H1 (cell line): ENCODE measurements at regions not wholly inside any gene's neighbourhood (a gene's known extent, or its start where the extent isn't known, plus 50 kb on each side); places are given as distances from the start of the nearest gene placed in this dataset.

ENCODE experiments used
- ASH2L ChIP-seq: fragments of 200-600, 300-600 bp; sonication (generic); IDR thresholded peaks from one replicate; pipeline ENCODE4 v1.7.1; 2017; ENCODE audit warnings: low read length
- BRCA1 ChIP-seq: IDR thresholded peaks from 2 replicates; pipeline ENCODE4 v1.6.1; 2012; ENCODE audit warnings: low read depth, low read length, improper control_type of control experiment
- CEBPB ChIP-seq: IDR thresholded peaks from 2 replicates; pipeline ENCODE4 v1.6.1; 2012; ENCODE audit warnings: low read depth, low read length
- GTF2F1 ChIP-seq: IDR thresholded peaks from 2 replicates; pipeline ENCODE4 v1.6.1; 2012; ENCODE audit warnings: low read depth, low read length, improper control_type of control experiment, borderline replicate concordance
- MAFK ChIP-seq: IDR thresholded peaks from 2 replicates; pipeline ENCODE4 v1.6.1; 2012; ENCODE audit warnings: low read depth, mild to moderate bottlenecking, improper control_type of control experiment, low read length
- NRF1 ChIP-seq: IDR thresholded peaks from 2 replicates; pipeline ENCODE4 v1.6.1; 2011; ENCODE audit warnings: mild to moderate bottlenecking, low read depth, low read length, improper control_type of control experiment
- POLR2A ChIP-seq, 2 experiments: IDR thresholded peaks; 1 replicate in 1 of 2; 2 replicates in 1 of 2; pipeline ENCODE4 v1.6.1; 2011; ENCODE audit warnings: low read depth in 2 of 2, low read length in 2 of 2, mild to moderate bottlenecking in 2 of 2; ENCODE audit errors: control extremely low read depth in 1 of 2
- POLR2AphosphoS5 ChIP-seq: IDR thresholded peaks from 2 replicates; pipeline ENCODE4 v1.6.1; 2011; ENCODE audit warnings: low read depth, low read length
- SIN3A ChIP-seq, 2 experiments: IDR thresholded peaks in 1 of 2; conservative IDR thresholded peaks in 1 of 2; 2 replicates each; pipeline ENCODE4 v1.6.1; 2011 to 2012; ENCODE audit warnings: low read length in 2 of 2, improper control_type of control experiment in 1 of 2, low read depth in 1 of 2, mild to moderate bottlenecking in 1 of 2
- SP2 ChIP-seq: IDR thresholded peaks from 2 replicates; pipeline ENCODE4 v1.6.1; 2012; ENCODE audit warnings: mild to moderate bottlenecking, low read length, inconsistent platforms
- TAF1 ChIP-seq: IDR thresholded peaks from 2 replicates; pipeline ENCODE4 v1.6.1; 2011; ENCODE audit warnings: mild to moderate bottlenecking, low read depth, low read length
- TF ChIP-seq, protein P1 (sequence below): IDR thresholded peaks from 2 replicates; pipeline ENCODE4 v1.6.1; 2012; ENCODE audit warnings: low read length, inconsistent platforms
- TF ChIP-seq, protein P2 (sequence below), 3 experiments: IDR thresholded peaks; 1 replicate in 2 of 3; 2 replicates in 1 of 3; pipeline versions ENCODE4 v1.5.1 to v1.6.1; 2011; ENCODE audit warnings: low read length in 3 of 3, mild to moderate bottlenecking in 3 of 3, inconsistent platforms in 2 of 3, low read depth in 1 of 3, moderate library complexity in 1 of 3; ENCODE audit not compliant: insufficient read depth in 1 of 3; ENCODE audit errors: control extremely low read depth in 1 of 3
- TF ChIP-seq, protein P3 (sequence below): IDR thresholded peaks from 2 replicates; pipeline ENCODE4 v1.6.1; 2012; ENCODE audit warnings: inconsistent platforms

DNA sequence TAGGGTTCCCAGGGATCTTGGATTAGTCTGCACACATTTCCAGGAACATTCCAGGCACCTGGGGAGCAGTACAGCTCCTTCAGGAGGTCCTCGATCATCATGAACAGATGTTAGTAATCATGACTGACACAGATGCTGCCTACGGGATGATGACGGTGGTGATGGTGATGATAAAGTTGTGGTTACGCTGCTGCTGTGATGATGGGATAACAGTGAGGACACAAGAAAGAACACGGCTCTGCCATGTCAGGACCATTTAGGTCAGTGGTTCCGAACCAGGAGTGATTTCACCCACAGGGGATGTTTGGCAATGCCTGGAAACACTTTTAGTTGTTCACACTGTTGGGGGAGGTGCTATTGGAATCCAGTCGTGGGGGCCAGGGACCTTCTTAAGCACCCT, 1193.0 kb downstream of the UQCRFS1 start:
- no peak for TF ChIP-seq POLR2A (IDR thresholded peaks at IDR 0.05; ENCODE audit: control extremely low read depth in 1 of 2, low read depth in 2 of 2, low read length in 2 of 2)
- no peak for TF ChIP-seq TAF1
- TF ChIP-seq ASH2L: no peak
- TF ChIP-seq SP2: no peak
- TF ChIP-seq, protein P1, sequence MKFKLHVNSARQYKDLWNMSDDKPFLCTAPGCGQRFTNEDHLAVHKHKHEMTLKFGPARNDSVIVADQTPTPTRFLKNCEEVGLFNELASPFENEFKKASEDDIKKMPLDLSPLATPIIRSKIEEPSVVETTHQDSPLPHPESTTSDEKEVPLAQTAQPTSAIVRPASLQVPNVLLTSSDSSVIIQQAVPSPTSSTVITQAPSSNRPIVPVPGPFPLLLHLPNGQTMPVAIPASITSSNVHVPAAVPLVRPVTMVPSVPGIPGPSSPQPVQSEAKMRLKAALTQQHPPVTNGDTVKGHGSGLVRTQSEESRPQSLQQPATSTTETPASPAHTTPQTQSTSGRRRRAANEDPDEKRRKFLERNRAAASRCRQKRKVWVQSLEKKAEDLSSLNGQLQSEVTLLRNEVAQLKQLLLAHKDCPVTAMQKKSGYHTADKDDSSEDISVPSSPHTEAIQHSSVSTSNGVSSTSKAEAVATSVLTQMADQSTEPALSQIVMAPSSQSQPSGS: no peak
- TF ChIP-seq, protein P2, sequence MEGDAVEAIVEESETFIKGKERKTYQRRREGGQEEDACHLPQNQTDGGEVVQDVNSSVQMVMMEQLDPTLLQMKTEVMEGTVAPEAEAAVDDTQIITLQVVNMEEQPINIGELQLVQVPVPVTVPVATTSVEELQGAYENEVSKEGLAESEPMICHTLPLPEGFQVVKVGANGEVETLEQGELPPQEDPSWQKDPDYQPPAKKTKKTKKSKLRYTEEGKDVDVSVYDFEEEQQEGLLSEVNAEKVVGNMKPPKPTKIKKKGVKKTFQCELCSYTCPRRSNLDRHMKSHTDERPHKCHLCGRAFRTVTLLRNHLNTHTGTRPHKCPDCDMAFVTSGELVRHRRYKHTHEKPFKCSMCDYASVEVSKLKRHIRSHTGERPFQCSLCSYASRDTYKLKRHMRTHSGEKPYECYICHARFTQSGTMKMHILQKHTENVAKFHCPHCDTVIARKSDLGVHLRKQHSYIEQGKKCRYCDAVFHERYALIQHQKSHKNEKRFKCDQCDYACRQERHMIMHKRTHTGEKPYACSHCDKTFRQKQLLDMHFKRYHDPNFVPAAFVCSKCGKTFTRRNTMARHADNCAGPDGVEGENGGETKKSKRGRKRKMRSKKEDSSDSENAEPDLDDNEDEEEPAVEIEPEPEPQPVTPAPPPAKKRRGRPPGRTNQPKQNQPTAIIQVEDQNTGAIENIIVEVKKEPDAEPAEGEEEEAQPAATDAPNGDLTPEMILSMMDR (IDR thresholded peaks at IDR 0.05; ENCODE audit: control extremely low read depth in 1 of 3, insufficient read depth in 1 of 3, low read depth in 1 of 3, low read length in 3 of 3): no peak
- no peak for TF ChIP-seq GTF2F1
- TF ChIP-seq SIN3A (conservative IDR thresholded peaks at IDR 0.05 in 1 of 2, IDR thresholded peaks at IDR 0.05 in 1 of 2; ENCODE audit: low read depth in 1 of 2, low read length in 2 of 2): no peak
- TF ChIP-seq CEBPB: no peak
- TF ChIP-seq NRF1: no peak
- TF ChIP-seq MAFK: no peak
- TF ChIP-seq, protein P3, sequence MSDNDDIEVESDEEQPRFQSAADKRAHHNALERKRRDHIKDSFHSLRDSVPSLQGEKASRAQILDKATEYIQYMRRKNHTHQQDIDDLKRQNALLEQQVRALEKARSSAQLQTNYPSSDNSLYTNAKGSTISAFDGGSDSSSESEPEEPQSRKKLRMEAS: no peak
- TF ChIP-seq POLR2AphosphoS5: no peak
- TF ChIP-seq BRCA1: no peak
